Activated naive CD4-positive, alpha-beta T cell treated with anti-CD3 and anti-CD28 coated beads for 36 hours (primary cell): ENCODE measurements at regions not wholly inside any gene's neighbourhood (a gene's known extent, or its start where the extent isn't known, plus 50 kb on each side); places are given as distances from the start of the nearest gene placed in this dataset.

Source experiments
- CTCF ChIA-PET: fragments of 350-600 bp; sonication (Branson Sonifier 250); formaldehyde crosslinking; loops from one replicate; lab custom pipeline; 2021; ENCODE audit warnings: antibody characterized with exemption; lab: Charles Lee
- DNase-seq: peaks from one replicate; pipeline ENCODE4 v3.0.0-alpha.2; 2020
- H3K27ac Mint-ChIP-seq: one replicate; pipeline ENCODE4 v1.8.0; 2021; ENCODE audit warnings: mild to moderate bottlenecking, mixed read lengths
- H3K27me3 Mint-ChIP-seq: one replicate; pipeline ENCODE4 v1.8.0; 2021; ENCODE audit warnings: low read depth, mixed read lengths
- H3K36me3 Mint-ChIP-seq: one replicate; pipeline ENCODE4 v1.8.0; 2021; ENCODE audit warnings: low read depth, mixed read lengths
- H3K4me1 Mint-ChIP-seq: one replicate; pipeline ENCODE4 v1.8.0; 2021; ENCODE audit warnings: low read depth, mixed read lengths
- H3K4me3 Mint-ChIP-seq: one replicate; pipeline ENCODE4 v1.8.0; 2021; ENCODE audit warnings: mild to moderate bottlenecking, moderate library complexity, mixed read lengths
- H3K9me3 Mint-ChIP-seq: one replicate; pipeline ENCODE4 v1.8.0; 2021; ENCODE audit warnings: mixed read lengths
- intact Hi-C: fragments of 100-400 bp; cut with micrococcal nuclease; formaldehyde crosslinking; loops from one replicate; pipeline ENCODE4 v1.15.1; 2023

- H3K9me3 Mint-ChIP-seq: no peaks in the 10 kb centered on the region
- H3K4me3 Mint-ChIP-seq: no peak overlapping the region
- H3K4me1 Mint-ChIP-seq: no peaks in the 10 kb centered on the region
- H3K36me3 Mint-ChIP-seq: no peaks in the 10 kb centered on the region
- CTCF ChIA-PET: no interaction called here
- DNase-seq: no peak
- no peaks in the 10 kb centered on the region for H3K27me3 Mint-ChIP-seq
- H3K27ac Mint-ChIP-seq: no peak overlapping the region
- intact Hi-C loops: no loop called here
Measured at GRCh38 chr5:135228222-135228621, 170.8 kb downstream of the MACROH2A1 start.

GRCh38 chr5:135227064-135228022, 171.7 kb downstream of the MACROH2A1 start:
- CTCF ChIA-PET: interaction anchor here (1.0 kb wide), 1 partner anchor 11 kb away, joined by 4 read pairs; no protein-coding TSS in a partner anchor
- intact Hi-C loops: no loop called here
- Mint-ChIP-seq H3K36me3 (no peaks in the 10 kb centered on the region), H3K27me3 (no peaks in the 10 kb centered on the region), H3K4me1 (no peaks in the 10 kb centered on the region), H3K9me3 (no peaks in the 10 kb centered on the region), H3K4me3 (no peak overlapping the region), H3K27ac (no peak overlapping the region)
- DNase-seq: no peak

DNA sequence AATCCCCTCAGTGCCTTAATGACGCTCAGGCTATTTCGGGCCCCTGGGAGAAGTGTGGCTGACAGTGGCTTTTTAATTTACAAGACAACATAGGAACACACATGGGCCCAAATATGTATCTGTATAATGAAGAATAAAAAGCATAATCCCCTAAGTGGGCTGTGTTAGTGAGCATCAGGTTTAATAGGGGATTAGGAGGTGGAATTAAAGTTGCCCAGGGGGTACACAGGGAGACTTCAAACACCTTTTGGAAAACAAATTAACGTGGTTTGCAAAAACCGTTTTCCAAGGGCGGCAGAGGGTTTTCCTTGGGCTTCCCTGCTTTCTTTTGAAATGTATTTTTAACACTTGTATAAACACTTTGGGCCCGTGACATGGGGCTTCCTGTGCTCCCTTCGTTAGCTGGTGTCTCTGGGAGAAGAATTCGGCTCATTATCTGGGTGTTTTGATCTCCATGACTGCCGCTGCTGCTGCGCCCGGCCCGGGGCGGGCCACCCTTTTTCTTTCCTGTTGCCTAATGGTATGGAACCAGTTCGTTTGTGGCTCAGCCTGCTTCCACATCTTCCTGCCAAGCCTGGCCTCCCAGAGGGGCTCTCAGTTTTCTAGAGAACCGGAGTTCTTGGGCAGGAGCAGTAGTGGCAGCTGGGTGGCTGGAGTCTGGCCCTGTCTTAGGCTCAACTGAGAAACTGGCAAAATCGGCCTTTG, 173.0 kb downstream of the MACROH2A1 start:
- Mint-ChIP-seq H3K36me3 (no peaks in the 10 kb centered on the region), H3K9me3 (no peaks in the 10 kb centered on the region), H3K4me1 (no peaks in the 10 kb centered on the region), H3K27ac (no peak overlapping the region), H3K27me3 (no peaks in the 10 kb centered on the region), H3K4me3 (no peak overlapping the region)
- intact Hi-C loops: no loop called here
- CTCF ChIA-PET: interaction anchor here (1.3 kb wide), 1 partner anchor 9 kb away, joined by 4 read pairs; no protein-coding TSS in a partner anchor
- no peak for DNase-seq

DNA sequence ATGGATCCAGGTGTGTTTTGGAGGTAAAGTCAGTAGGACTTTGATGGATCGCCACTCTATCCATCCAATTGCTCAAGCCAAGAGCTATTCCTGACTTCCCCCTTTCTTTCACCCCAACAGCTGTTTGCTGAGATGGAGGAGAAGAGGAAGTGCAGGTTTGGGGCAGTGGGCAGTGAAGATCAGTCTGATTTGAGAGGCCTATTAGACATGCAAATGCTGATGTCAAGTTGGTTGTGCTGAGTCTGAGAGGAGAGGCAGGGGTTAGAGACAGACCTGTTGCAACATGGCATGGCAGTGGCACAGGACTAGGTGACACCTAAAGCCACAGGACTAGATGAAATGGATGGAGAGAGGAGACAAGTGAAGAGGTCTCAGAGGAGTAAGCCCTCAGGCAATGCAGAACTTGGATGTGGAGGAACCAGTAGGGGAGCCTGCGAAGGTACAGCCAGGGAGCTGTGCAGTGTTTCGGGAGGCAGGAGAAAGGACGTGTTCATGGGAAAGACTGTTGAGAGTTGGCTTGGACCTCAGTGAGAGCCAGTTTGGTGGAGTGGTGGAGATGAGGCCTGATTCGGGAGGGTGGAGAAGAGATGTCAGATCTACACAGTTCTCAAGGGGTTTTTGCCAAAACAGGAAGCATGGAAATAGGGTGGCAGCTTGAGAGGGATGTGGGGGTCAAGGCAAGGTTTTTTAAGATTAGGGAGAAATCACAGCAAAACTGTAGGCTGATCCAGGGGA, 175.0 kb downstream of the MACROH2A1 start:
- no peak for DNase-seq

GRCh38 chr5:135223404-135223803, 175.6 kb downstream of the MACROH2A1 start:
- H3K9me3 Mint-ChIP-seq: no peaks in the 10 kb centered on the region
- no peak overlapping the region for H3K27ac Mint-ChIP-seq
- CTCF ChIA-PET: interaction anchor here (1.5 kb wide), 1 partner anchor 9 kb away, joined by 3 read pairs; no protein-coding TSS in a partner anchor
- no peak for DNase-seq
- H3K4me3 Mint-ChIP-seq: no peak overlapping the region
- H3K27me3 Mint-ChIP-seq: no peaks in the 10 kb centered on the region
- intact Hi-C loops: no loop called here
- H3K36me3 Mint-ChIP-seq: no peaks in the 10 kb centered on the region
- no peaks in the 10 kb centered on the region for H3K4me1 Mint-ChIP-seq

More for the DNA sequence above, 175.0 kb downstream of the MACROH2A1 start:
- no peak overlapping the region for H3K27ac Mint-ChIP-seq
- CTCF ChIA-PET: interaction anchor here (1.3 to 1.5 kb wide), 2 partner anchors 8 to 9 kb away, joined by 3 to 4 read pairs; no protein-coding TSS in a partner anchor
- no peaks in the 10 kb centered on the region for H3K27me3 Mint-ChIP-seq
- H3K9me3 Mint-ChIP-seq: no peaks in the 10 kb centered on the region
- no peak overlapping the region for H3K4me3 Mint-ChIP-seq
- H3K4me1 Mint-ChIP-seq: no peaks in the 10 kb centered on the region
- H3K36me3 Mint-ChIP-seq: no peaks in the 10 kb centered on the region
- intact Hi-C loops: no loop called here

DNA sequence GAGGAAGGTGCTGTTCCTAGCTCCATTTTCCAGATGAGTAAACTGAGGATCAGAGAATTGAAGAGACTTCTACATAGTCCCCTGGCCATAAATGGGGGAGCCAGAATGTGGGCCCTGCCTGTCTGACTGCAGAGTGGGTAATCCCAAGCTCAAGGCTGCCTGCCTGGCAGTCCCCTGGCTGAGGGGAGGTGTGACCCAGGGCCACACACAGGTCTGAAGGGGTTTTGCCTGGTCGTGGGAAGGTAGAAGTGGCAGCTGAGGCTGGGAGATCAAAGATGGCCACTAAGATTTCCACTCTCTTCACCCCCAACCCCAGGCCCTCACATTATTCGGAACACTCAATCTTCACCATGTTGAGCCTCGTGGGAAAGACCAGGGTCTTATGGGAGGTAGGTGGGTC, 176.3 kb downstream of the MACROH2A1 start:
- intact Hi-C loops: no loop called here
- Mint-ChIP-seq H3K4me3 (no peak overlapping the region), H3K9me3 (no peaks in the 10 kb centered on the region), H3K4me1 (no peaks in the 10 kb centered on the region), H3K36me3 (no peaks in the 10 kb centered on the region), H3K27ac (no peak overlapping the region), H3K27me3 (no peaks in the 10 kb centered on the region)
- CTCF ChIA-PET: interaction anchor here (1.5 kb wide), 1 partner anchor 10 kb away, joined by 3 read pairs; no protein-coding TSS in a partner anchor
- no peak for DNase-seq

- no peak overlapping the region for H3K27ac Mint-ChIP-seq
- H3K36me3 Mint-ChIP-seq: no peaks in the 10 kb centered on the region
- H3K9me3 Mint-ChIP-seq: no peaks in the 10 kb centered on the region
- no peaks in the 10 kb centered on the region for H3K27me3 Mint-ChIP-seq
- CTCF ChIA-PET: no interaction called here
- H3K4me1 Mint-ChIP-seq: no peaks in the 10 kb centered on the region
- no peak for DNase-seq
- no peak overlapping the region for H3K4me3 Mint-ChIP-seq
- intact Hi-C loops: no loop called here
Measured at GRCh38 chr5:135222171-135222681, 176.8 kb downstream of the MACROH2A1 start.

GRCh38 chr5:135221696-135222095, 177.3 kb downstream of the MACROH2A1 start:
- H3K4me3 Mint-ChIP-seq: no peak overlapping the region
- intact Hi-C loops: no loop called here
- H3K9me3 Mint-ChIP-seq: no peaks in the 10 kb centered on the region
- no peaks in the 10 kb centered on the region for H3K4me1 Mint-ChIP-seq
- CTCF ChIA-PET: no interaction called here
- H3K27ac Mint-ChIP-seq: no peak overlapping the region
- H3K36me3 Mint-ChIP-seq: no peaks in the 10 kb centered on the region
- no peak for DNase-seq
- no peaks in the 10 kb centered on the region for H3K27me3 Mint-ChIP-seq

DNA sequence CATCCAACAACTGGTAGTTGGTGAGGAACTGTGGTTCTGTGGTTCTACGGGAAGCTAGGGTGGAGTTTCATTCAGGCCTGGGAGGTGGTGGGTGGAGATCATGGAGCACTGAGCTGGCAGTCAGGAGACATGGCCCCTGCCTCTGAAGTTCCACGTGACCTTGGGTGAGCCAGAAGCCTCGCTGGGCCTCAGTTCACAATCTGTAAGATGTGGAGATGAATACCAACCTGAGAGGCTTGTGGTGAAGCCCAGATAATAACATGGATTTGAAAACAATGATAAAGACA, 177.9 kb downstream of the MACROH2A1 start:
- Mint-ChIP-seq H3K4me3 (no peak overlapping the region), H3K4me1 (no peaks in the 10 kb centered on the region), H3K27me3 (no peaks in the 10 kb centered on the region), H3K36me3 (no peaks in the 10 kb centered on the region), H3K27ac (no peak overlapping the region), H3K9me3 (no peaks in the 10 kb centered on the region)
- CTCF ChIA-PET: no interaction called here
- intact Hi-C loops: no loop called here
- DNase-seq: no peak

GRCh38 chr5:135220394-135221186, 178.4 kb downstream of the MACROH2A1 start:
- CTCF ChIA-PET: interaction anchor here (1.0 kb wide), 1 partner anchor 15 kb away, joined by 4 read pairs; no protein-coding TSS in a partner anchor
- Mint-ChIP-seq H3K4me1 (no peaks in the 10 kb centered on the region), H3K27me3 (no peaks in the 10 kb centered on the region), H3K36me3 (no peaks in the 10 kb centered on the region), H3K4me3 (no peak overlapping the region), H3K9me3 (no peaks in the 10 kb centered on the region), H3K27ac (no peak overlapping the region)
- DNase-seq: no peak
- intact Hi-C loops: no loop called here

- Mint-ChIP-seq H3K36me3 (no peaks in the 10 kb centered on the region), H3K4me1 (no peaks in the 10 kb centered on the region), H3K27ac (no peak overlapping the region), H3K9me3 (no peaks in the 10 kb centered on the region), H3K4me3 (no peak overlapping the region), H3K27me3 (no peaks in the 10 kb centered on the region)
- intact Hi-C loops: no loop called here
- CTCF ChIA-PET: interaction anchor here (1.0 kb wide), 1 partner anchor 15 kb away, joined by 4 read pairs; no protein-coding TSS in a partner anchor
- no peak for DNase-seq
Measured at GRCh38 chr5:135219868-135220267, 179.2 kb downstream of the MACROH2A1 start.
